HCT116 (cell line): ENCODE measurements at regions not wholly inside any gene's neighbourhood (a gene's known extent, or its start where the extent isn't known, plus 50 kb on each side); places are given as distances from the start of the nearest gene placed in this dataset.
"Not testable (repeated sequence)": the region's sequence is repeated elsewhere in the genome, so short reads cannot be mapped to it uniquely, and the experiment has no call there.

Experiments
- ATAC-seq: fragments of 200-7000 bp; cut with Tn5 transposase; 2 replicates; pipeline ENCODE4 v1.9.1; 2020; ENCODE audit warnings: mild to moderate bottlenecking, moderate library complexity
- BruUV-seq: library from RNA; stranded (reverse); fragments of 400-500 nt; replicated peaks from 2 replicates; lab custom pipeline; 2021; lab: Mats Ljungman, UMichigan
- CTCF ChIA-PET: fragments of 300-600 bp; sonication (Branson Sonifier 250); formaldehyde crosslinking; loops from one replicate; lab custom pipeline; 2021; ENCODE audit warnings: antibody characterized with exemption; lab: Charles Lee
- POLR2A ChIA-PET: fragments of 300-600, 350-600 bp; sonication (Branson Sonifier 250); formaldehyde crosslinking; loops from one replicate; lab custom pipeline; 2021; ENCODE audit warnings: antibody characterized with exemption; lab: Charles Lee
- RAD21 ChIA-PET, 2 experiments: fragments of 300-600 bp; sonication (Branson Sonifier 250); formaldehyde crosslinking; loops; one replicate each; lab custom pipeline; 2023; ENCODE audit warnings: low total read pairs in 2 of 2; ENCODE audit not compliant: uncharacterized antibody in 2 of 2, unreplicated experiment in 2 of 2, low non-redundant PET in 1 of 2; lab: Charles Lee
- DNase-seq: peaks from one replicate; pipeline ENCODE4 v3.0.0-alpha.2; 2010; ENCODE audit warnings: low read depth, low spot score
- H2AFZ ChIP-seq: fragments of 200-600 bp; shearing (Covaris generic), sonication (generic); 2 replicates; pipeline ENCODE4 v1.6.1; 2017; ENCODE audit warnings: low read depth, mixed run types, mixed read lengths, antibody characterized with exemption, low read length; ENCODE audit not compliant: poor library complexity, severe bottlenecking
- H3K27ac ChIP-seq: 2 replicates; pipeline ENCODE4 v1.5.1; 2012; ENCODE audit warnings: low read depth, low read length
- H3K27me3 ChIP-seq: fragments of 200-600 bp; sonication (generic); 2 replicates; pipeline ENCODE4 v1.6.1; 2016; ENCODE audit warnings: mixed run types, low read length, mixed read lengths; ENCODE audit not compliant: insufficient read depth
- H3K36me3 ChIP-seq, 2 experiments: fragments of 200-500 bp in 1 of 2; fragments of 200-600 bp in 1 of 2; sonication (Bioruptor generic) in 1 of 2; sonication (generic) in 1 of 2; 2 replicates each; pipeline versions ENCODE4 v1.5.1 to v1.6.1; 2014 to 2016; ENCODE audit warnings: low read length in 2 of 2, inconsistent platforms in 1 of 2, mixed read lengths in 1 of 2, mixed run types in 1 of 2; ENCODE audit not compliant: insufficient read depth in 2 of 2, control insufficient read depth in 1 of 2
- H3K4me1 ChIP-seq, 2 experiments: fragments of 200-600 bp in 1 of 2; sonication (generic) in 1 of 2; 2 replicates each; pipeline versions ENCODE4 v1.5.1 to v1.6.1; 2012 to 2017; ENCODE audit warnings: low read length in 2 of 2, inconsistent platforms in 1 of 2, mild to moderate bottlenecking in 1 of 2, mixed read lengths in 1 of 2, mixed run types in 1 of 2, moderate library complexity in 1 of 2; ENCODE audit not compliant: insufficient read depth in 2 of 2, control insufficient read depth in 1 of 2
- H3K4me2 ChIP-seq: fragments of 200-600 bp; sonication (generic); 2 replicates; pipeline ENCODE4 v1.6.1; 2017; ENCODE audit warnings: mixed run types, low read length, mixed read lengths
- H3K4me3 ChIP-seq, 2 experiments: fragments of 200-600 bp in 1 of 2; sonication (generic) in 1 of 2; replicated peaks in 1 of 2; 2 replicates each; pipeline ENCODE4 v1.5.1; 2011 to 2016; ENCODE audit warnings: low read length in 2 of 2, control low read depth in 1 of 2, low read depth in 1 of 2, mild to moderate bottlenecking in 1 of 2, mixed read lengths in 1 of 2, mixed run types in 1 of 2
- H3K79me2 ChIP-seq: fragments of 200-600 bp; sonication (generic); 2 replicates; pipeline ENCODE4 v1.6.1; 2017; ENCODE audit warnings: mild to moderate bottlenecking, mixed run types, low read length, moderate library complexity, mixed read lengths; ENCODE audit not compliant: insufficient read depth
- H3K9ac ChIP-seq: fragments of 200-600 bp; sonication (generic); 2 replicates; pipeline ENCODE4 v1.6.1; 2016; ENCODE audit warnings: low read length, mixed read lengths
- H3K9me2 ChIP-seq: fragments of 200-600 bp; sonication (generic), shearing (Covaris generic); 2 replicates; pipeline ENCODE4 v1.6.1; 2017; ENCODE audit warnings: mixed run types, mild to moderate bottlenecking, moderate library complexity; ENCODE audit not compliant: insufficient read depth
- H3K9me3 ChIP-seq, 2 experiments: fragments of 200-500 bp in 1 of 2; fragments of 200-600 bp in 1 of 2; sonication (Bioruptor generic) in 1 of 2; sonication (generic) in 1 of 2; 2 replicates each; pipeline ENCODE4 v1.6.1; 2014 to 2017; ENCODE audit warnings: low read length in 2 of 2, mixed read lengths in 2 of 2, inconsistent platforms in 1 of 2, low read depth in 1 of 2, mild to moderate bottlenecking in 1 of 2, mixed run types in 1 of 2, moderate library complexity in 1 of 2; ENCODE audit not compliant: control insufficient read depth in 1 of 2, insufficient read depth in 1 of 2
- H4K20me1 ChIP-seq: fragments of 200-600 bp; sonication (generic), shearing (Covaris generic); 2 replicates; pipeline ENCODE4 v1.6.1; 2017; ENCODE audit warnings: mixed run types, mild to moderate bottlenecking, moderate library complexity; ENCODE audit not compliant: insufficient read depth
- EGR1 ChIP-seq: IDR thresholded peaks from 2 replicates; pipeline ENCODE4 v1.6.1; 2012; ENCODE audit warnings: low read depth
- EZH2 ChIP-seq: fragments of 200-600 bp; sonication (generic); IDR thresholded peaks from 2 replicates; pipeline ENCODE4 v1.6.1; 2017; ENCODE audit warnings: antibody characterized with exemption, mixed run types
- EZH2phosphoT487 ChIP-seq: fragments of 200-600 bp; IDR thresholded peaks from 2 replicates; pipeline ENCODE4 v1.6.1; 2018; ENCODE audit warnings: antibody characterized with exemption, borderline replicate concordance
- TCF7L2 ChIP-seq: IDR thresholded peaks from 2 replicates; pipeline ENCODE4 v1.7.0; 2011; ENCODE audit warnings: borderline replicate concordance, inconsistent platforms; ENCODE audit not compliant: insufficient read depth, insufficient read length; ENCODE audit errors: extremely low read depth
- YY1 ChIP-seq: IDR thresholded peaks from 2 replicates; pipeline ENCODE4 v1.6.1; 2011; ENCODE audit warnings: low read length, low read depth, moderate library complexity, mild to moderate bottlenecking; ENCODE audit not compliant: insufficient replicate concordance; ENCODE audit errors: extremely low read depth
- ZFX ChIP-seq: fragments of 450-650 bp; IDR thresholded peaks from 2 replicates; pipeline ENCODE4 v1.6.1; 2017
- intact Hi-C: fragments of 100-400 bp; cut with micrococcal nuclease; formaldehyde crosslinking; loops from 2 replicates; pipeline ENCODE4 v1.10.0; 2022
- TF ChIP-seq, protein P1 (sequence below): IDR thresholded peaks from 2 replicates; pipeline ENCODE4 v1.6.1; 2012
- TF ChIP-seq, protein P2 (sequence below): IDR thresholded peaks from 2 replicates; pipeline ENCODE4 v1.6.1; 2012
- TF ChIP-seq, protein P3 (sequence below): IDR thresholded peaks from 2 replicates; pipeline ENCODE4 v1.6.1; 2012; ENCODE audit warnings: low read depth

DNA sequence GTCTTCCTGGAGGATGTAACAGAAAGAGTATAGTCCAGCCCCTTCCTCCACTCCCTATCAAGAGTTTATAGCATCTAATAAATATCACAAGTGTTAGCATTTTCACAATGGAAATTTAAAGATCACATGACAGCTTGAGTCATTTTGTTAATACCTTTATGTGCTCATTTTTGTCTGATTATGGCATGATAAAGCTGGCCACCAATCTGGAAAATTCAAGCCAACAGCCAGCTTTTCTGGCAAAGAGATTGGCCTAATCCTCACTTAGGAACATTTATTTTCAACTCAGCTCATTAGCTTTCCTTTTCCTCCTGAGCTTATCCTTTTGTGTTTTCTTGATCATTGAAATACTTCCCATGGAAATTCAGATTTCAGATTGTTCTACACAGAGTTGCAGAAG lies 262.9 kb upstream of the RBMS1 start:
- peaks cover 3 to 8% of the 10 kb centered on the region in 2 experiments; a peak in 2 of 4 replicates for H3K9me3 ChIP-seq
- intact Hi-C loops = no loop called here
- CTCF ChIA-PET = no interaction called here
- no peak overlapping the region for H3K27ac ChIP-seq
- no peaks in the 10 kb centered on the region for H3K9me2 ChIP-seq
- ATAC-seq (no peak), DNase-seq (no peak)
- RAD21 ChIA-PET = no interaction called here
- H3K27me3 ChIP-seq = no peaks in the 10 kb centered on the region
- H3K36me3 ChIP-seq = no peaks in the 10 kb centered on the region
- H3K4me1 ChIP-seq = peaks cover 8 to 17% of the 10 kb centered on the region in 2 experiments; a peak in 3 of 4 replicates
- POLR2A ChIA-PET = no interaction called here
- no peak for TF ChIP-seq EZH2phosphoT487
- BruUV-seq = no TSS peak
- H2AFZ ChIP-seq = no peak overlapping the region
- H3K9ac ChIP-seq = no peak overlapping the region
- no peaks in the 10 kb centered on the region for H3K79me2 ChIP-seq
- H3K4me3 ChIP-seq = no peak overlapping the region
- no peaks in the 10 kb centered on the region for H4K20me1 ChIP-seq
- no peak overlapping the region for H3K4me2 ChIP-seq

DNA sequence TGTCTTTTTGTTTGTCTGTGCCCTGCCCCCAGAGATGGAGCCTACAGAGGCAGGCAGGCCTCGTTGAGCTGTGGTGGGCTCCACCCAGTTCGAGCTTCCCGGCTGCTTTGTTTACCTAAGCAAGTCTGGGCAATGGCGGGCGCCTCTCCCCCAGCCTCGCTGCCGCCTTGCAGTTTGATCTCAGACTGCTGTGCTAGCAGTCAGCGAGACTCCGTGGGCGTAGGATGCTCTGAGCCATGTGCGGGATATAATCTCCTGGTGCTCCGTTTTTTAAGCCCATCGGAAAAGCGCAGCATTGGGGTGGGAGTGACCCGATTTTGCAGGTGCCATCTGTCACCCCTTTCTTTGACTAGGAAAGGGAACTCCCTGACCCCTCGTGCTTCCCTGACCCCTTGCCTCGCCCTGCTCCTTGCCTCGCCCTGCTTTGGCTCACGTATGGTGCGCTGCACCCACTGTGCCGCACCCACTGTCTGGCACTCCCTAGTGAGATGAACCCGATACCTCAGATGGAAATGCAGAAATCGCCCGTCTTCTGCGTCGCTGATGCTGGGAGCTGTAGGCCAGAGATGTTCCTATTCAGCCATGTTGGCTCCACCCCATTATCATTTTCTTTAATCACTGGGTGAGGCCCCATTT lies 269.0 kb upstream of the RBMS1 start:
- not testable (repeated sequence) for BruUV-seq

DNA sequence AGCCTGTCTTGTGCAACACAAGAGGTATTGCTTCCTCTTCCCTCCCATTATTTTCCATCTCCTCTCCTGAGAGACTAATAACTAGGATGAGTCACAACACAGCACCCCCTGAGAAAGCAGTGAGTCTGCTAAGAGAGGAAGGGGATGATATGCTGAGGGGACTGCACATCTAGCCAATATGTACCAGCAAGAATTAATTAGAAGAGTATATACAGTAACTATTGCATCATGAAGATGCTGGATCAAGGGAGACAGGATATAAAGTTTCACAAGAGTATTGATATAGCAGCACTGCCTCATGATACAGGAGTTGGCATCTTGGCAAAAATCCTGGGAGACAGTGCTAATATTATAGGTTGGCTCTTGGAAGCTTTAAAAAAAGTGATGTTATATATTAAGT lies 289.9 kb upstream of the RBMS1 start:
- no peaks in the 10 kb centered on the region for H4K20me1 ChIP-seq
- H3K9ac ChIP-seq = no peak overlapping the region
- no peak for DNase-seq
- no peaks in the 10 kb centered on the region for H3K9me3 ChIP-seq
- H3K4me3 ChIP-seq = no peak overlapping the region
- H3K4me2 ChIP-seq = no peak overlapping the region
- H3K36me3 ChIP-seq = no peaks in the 10 kb centered on the region
- no peak overlapping the region for H3K27ac ChIP-seq
- H3K4me1 ChIP-seq = no peaks in the 10 kb centered on the region
- intact Hi-C loops = no loop called here
- TF ChIP-seq, protein P1, sequence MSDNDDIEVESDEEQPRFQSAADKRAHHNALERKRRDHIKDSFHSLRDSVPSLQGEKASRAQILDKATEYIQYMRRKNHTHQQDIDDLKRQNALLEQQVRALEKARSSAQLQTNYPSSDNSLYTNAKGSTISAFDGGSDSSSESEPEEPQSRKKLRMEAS = no peak
- TF ChIP-seq EZH2 (no peak), ZFX (no peak), YY1 (no peak), TCF7L2 (no peak), EZH2phosphoT487 (no peak), EGR1 (no peak)
- TF ChIP-seq, protein P2, sequence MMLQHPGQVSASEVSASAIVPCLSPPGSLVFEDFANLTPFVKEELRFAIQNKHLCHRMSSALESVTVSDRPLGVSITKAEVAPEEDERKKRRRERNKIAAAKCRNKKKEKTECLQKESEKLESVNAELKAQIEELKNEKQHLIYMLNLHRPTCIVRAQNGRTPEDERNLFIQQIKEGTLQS = no peak
- TF ChIP-seq, protein P3, sequence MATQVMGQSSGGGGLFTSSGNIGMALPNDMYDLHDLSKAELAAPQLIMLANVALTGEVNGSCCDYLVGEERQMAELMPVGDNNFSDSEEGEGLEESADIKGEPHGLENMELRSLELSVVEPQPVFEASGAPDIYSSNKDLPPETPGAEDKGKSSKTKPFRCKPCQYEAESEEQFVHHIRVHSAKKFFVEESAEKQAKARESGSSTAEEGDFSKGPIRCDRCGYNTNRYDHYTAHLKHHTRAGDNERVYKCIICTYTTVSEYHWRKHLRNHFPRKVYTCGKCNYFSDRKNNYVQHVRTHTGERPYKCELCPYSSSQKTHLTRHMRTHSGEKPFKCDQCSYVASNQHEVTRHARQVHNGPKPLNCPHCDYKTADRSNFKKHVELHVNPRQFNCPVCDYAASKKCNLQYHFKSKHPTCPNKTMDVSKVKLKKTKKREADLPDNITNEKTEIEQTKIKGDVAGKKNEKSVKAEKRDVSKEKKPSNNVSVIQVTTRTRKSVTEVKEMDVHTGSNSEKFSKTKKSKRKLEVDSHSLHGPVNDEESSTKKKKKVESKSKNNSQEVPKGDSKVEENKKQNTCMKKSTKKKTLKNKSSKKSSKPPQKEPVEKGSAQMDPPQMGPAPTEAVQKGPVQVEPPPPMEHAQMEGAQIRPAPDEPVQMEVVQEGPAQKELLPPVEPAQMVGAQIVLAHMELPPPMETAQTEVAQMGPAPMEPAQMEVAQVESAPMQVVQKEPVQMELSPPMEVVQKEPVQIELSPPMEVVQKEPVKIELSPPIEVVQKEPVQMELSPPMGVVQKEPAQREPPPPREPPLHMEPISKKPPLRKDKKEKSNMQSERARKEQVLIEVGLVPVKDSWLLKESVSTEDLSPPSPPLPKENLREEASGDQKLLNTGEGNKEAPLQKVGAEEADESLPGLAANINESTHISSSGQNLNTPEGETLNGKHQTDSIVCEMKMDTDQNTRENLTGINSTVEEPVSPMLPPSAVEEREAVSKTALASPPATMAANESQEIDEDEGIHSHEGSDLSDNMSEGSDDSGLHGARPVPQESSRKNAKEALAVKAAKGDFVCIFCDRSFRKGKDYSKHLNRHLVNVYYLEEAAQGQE = no peak
- BruUV-seq = no TSS peak
- no peaks in the 10 kb centered on the region for H3K27me3 ChIP-seq
- ChIA-PET RAD21 (no interaction called here), POLR2A (no interaction called here), CTCF (no interaction called here)
- H3K79me2 ChIP-seq = no peaks in the 10 kb centered on the region
- no peak for ATAC-seq
- no peak overlapping the region for H2AFZ ChIP-seq
- no peaks in the 10 kb centered on the region for H3K9me2 ChIP-seq

More for the DNA sequence above, 269.0 kb upstream of the RBMS1 start:
- ATAC-seq, H3K4me3 ChIP-seq, H3K36me3 ChIP-seq, DNase-seq, H3K79me2 ChIP-seq, H3K9ac ChIP-seq, RAD21 ChIA-PET, H3K27ac ChIP-seq, H4K20me1 ChIP-seq, H3K4me1 ChIP-seq, H2AFZ ChIP-seq, CTCF ChIA-PET, POLR2A ChIA-PET, H3K9me2 ChIP-seq, H3K27me3 ChIP-seq, H3K4me2 ChIP-seq, H3K9me3 ChIP-seq, intact Hi-C loops: not testable (repeated sequence)
